ENCODE measurements at regions not wholly inside any gene's neighbourhood (a gene's known extent, or its start where the extent isn't known, plus 50 kb on each side); places are given as distances from the start of the nearest gene placed in this dataset.

GRCh38 chr5:100276071-100276470 is 259.1 kb upstream of the FAM174A start:
- no peak overlapping the region for H3K14ac ChIP-seq (ENCODE audit: low read length)
- H2BK5ac ChIP-seq (ENCODE audit: low read length) = no peak overlapping the region
- H2BK12ac ChIP-seq (ENCODE audit: low read length) = no peak overlapping the region
- no peak overlapping the region for H4K8ac ChIP-seq (ENCODE audit: low read depth, low read length)
- no peaks in the 10 kb centered on the region for H3K9me3 ChIP-seq (replicated peaks in 1 of 2; ENCODE audit: control insufficient read depth in 2 of 2, insufficient read depth in 1 of 2, low read depth in 1 of 2, low read length in 2 of 2)
- H3K9ac ChIP-seq (ENCODE audit: low read depth, low read length, poor library complexity) = no peak overlapping the region
- H3K4me2 ChIP-seq (ENCODE audit: insufficient read depth, low read length, poor library complexity, severe bottlenecking) = no peak overlapping the region
- no peaks in the 10 kb centered on the region for H3K79me1 ChIP-seq (ENCODE audit: low read depth, low read length)
- no peak overlapping the region for H3K23ac ChIP-seq (ENCODE audit: low read depth, low read length, poor library complexity)
- no peak overlapping the region for H3K4me3 ChIP-seq (ENCODE audit: low read length in 2 of 2)
- no peak overlapping the region for H4K91ac ChIP-seq (ENCODE audit: low read depth, low read length, poor library complexity)
- H3K27ac ChIP-seq (replicated peaks; ENCODE audit: low read length) = no peak overlapping the region
- H3K4me1 ChIP-seq (ENCODE audit: control insufficient read depth in 2 of 2, insufficient read depth in 1 of 2, low read depth in 1 of 2, low read length in 2 of 2) = no peaks in the 10 kb centered on the region
- H2AK5ac ChIP-seq (ENCODE audit: low read depth, low read length) = no peak overlapping the region
- H2AFZ ChIP-seq (ENCODE audit: low read length) = no peak overlapping the region
- H2BK15ac ChIP-seq (ENCODE audit: low read length) = no peak overlapping the region
- H3K36me3 ChIP-seq (replicated peaks in 1 of 2; ENCODE audit: control insufficient read depth in 2 of 2, insufficient read depth in 2 of 2, low read length in 2 of 2) = no peaks in the 10 kb centered on the region
- H3K4ac ChIP-seq (ENCODE audit: low read length) = no peak overlapping the region
- no peaks in the 10 kb centered on the region for H3K27me3 ChIP-seq (ENCODE audit: control insufficient read depth in 3 of 3, insufficient read depth in 3 of 3, low read depth in 1 of 3, low read length in 3 of 3)
- no peak for DNase-seq (ENCODE audit: low spot score)
- no peak overlapping the region for H3K18ac ChIP-seq (ENCODE audit: low read length)
- H2BK120ac ChIP-seq (ENCODE audit: low read depth, low read length) = no peak overlapping the region

GRCh38 chr5:100275631-100276030 is 259.5 kb upstream of the FAM174A start:
- Histone ChIP-seq H3K14ac (ENCODE audit: low read length) (no peak overlapping the region), H4K8ac (ENCODE audit: low read depth, low read length) (no peak overlapping the region), H3K23ac (ENCODE audit: low read depth, low read length, poor library complexity) (no peak overlapping the region), H3K4ac (ENCODE audit: low read length) (no peak overlapping the region), H2AK5ac (ENCODE audit: low read depth, low read length) (no peak overlapping the region), H2BK12ac (ENCODE audit: low read length) (no peak overlapping the region), H2BK120ac (ENCODE audit: low read depth, low read length) (no peak overlapping the region), H3K18ac (ENCODE audit: low read length) (no peak overlapping the region), H3K36me3 (replicated peaks in 1 of 2; ENCODE audit: control insufficient read depth in 2 of 2, insufficient read depth in 2 of 2, low read length in 2 of 2) (no peaks in the 10 kb centered on the region), H3K4me3 (ENCODE audit: low read length in 2 of 2) (no peak overlapping the region), H4K91ac (ENCODE audit: low read depth, low read length, poor library complexity) (no peak overlapping the region), H2AFZ (ENCODE audit: low read length) (no peak overlapping the region), H3K9me3 (replicated peaks in 1 of 2; ENCODE audit: control insufficient read depth in 2 of 2, insufficient read depth in 1 of 2, low read depth in 1 of 2, low read length in 2 of 2) (no peaks in the 10 kb centered on the region), H3K27ac (replicated peaks; ENCODE audit: low read length) (no peak overlapping the region), H3K4me2 (ENCODE audit: insufficient read depth, low read length, poor library complexity, severe bottlenecking) (no peak overlapping the region), H3K27me3 (ENCODE audit: control insufficient read depth in 3 of 3, insufficient read depth in 3 of 3, low read depth in 1 of 3, low read length in 3 of 3) (no peaks in the 10 kb centered on the region), H3K79me1 (ENCODE audit: low read depth, low read length) (no peaks in the 10 kb centered on the region), H2BK5ac (ENCODE audit: low read length) (no peak overlapping the region), H2BK15ac (ENCODE audit: low read length) (no peak overlapping the region), H3K4me1 (ENCODE audit: control insufficient read depth in 2 of 2, insufficient read depth in 1 of 2, low read depth in 1 of 2, low read length in 2 of 2) (no peaks in the 10 kb centered on the region), H3K9ac (ENCODE audit: low read depth, low read length, poor library complexity) (no peak overlapping the region)
- WGBS, 2 donors (ENCODE audit: extremely low coverage in 2 of 2, insufficient read length in 2 of 2, insufficient replicate concordance in 1 of 2) = no CpG with 5 or more reads among the region's 1 CpG
- no peak for DNase-seq (ENCODE audit: low spot score)

GRCh38 chr5:100273846-100274580 is 261.2 kb upstream of the FAM174A start:
- Histone ChIP-seq H3K18ac (ENCODE audit: low read length) (no peak overlapping the region), H2BK5ac (ENCODE audit: low read length) (no peak overlapping the region), H3K4me1 (ENCODE audit: control insufficient read depth in 2 of 2, insufficient read depth in 1 of 2, low read depth in 1 of 2, low read length in 2 of 2) (no peaks in the 10 kb centered on the region), H2BK120ac (ENCODE audit: low read depth, low read length) (no peak overlapping the region), H3K4ac (ENCODE audit: low read length) (no peak overlapping the region), H3K36me3 (replicated peaks in 1 of 2; ENCODE audit: control insufficient read depth in 2 of 2, insufficient read depth in 2 of 2, low read length in 2 of 2) (no peaks in the 10 kb centered on the region), H3K14ac (ENCODE audit: low read length) (no peak overlapping the region), H2AK5ac (ENCODE audit: low read depth, low read length) (no peak overlapping the region), H3K23ac (ENCODE audit: low read depth, low read length, poor library complexity) (no peak overlapping the region), H4K8ac (ENCODE audit: low read depth, low read length) (no peak overlapping the region), H3K9me3 (replicated peaks in 1 of 2; ENCODE audit: control insufficient read depth in 2 of 2, insufficient read depth in 1 of 2, low read depth in 1 of 2, low read length in 2 of 2) (no peaks in the 10 kb centered on the region), H3K27ac (replicated peaks; ENCODE audit: low read length) (no peak overlapping the region), H3K4me3 (ENCODE audit: low read length in 2 of 2) (no peak overlapping the region), H3K79me1 (ENCODE audit: low read depth, low read length) (no peaks in the 10 kb centered on the region), H4K91ac (ENCODE audit: low read depth, low read length, poor library complexity) (no peak overlapping the region), H2BK12ac (ENCODE audit: low read length) (no peak overlapping the region), H3K4me2 (ENCODE audit: insufficient read depth, low read length, poor library complexity, severe bottlenecking) (no peak overlapping the region), H2AFZ (ENCODE audit: low read length) (no peak overlapping the region), H2BK15ac (ENCODE audit: low read length) (no peak overlapping the region), H3K9ac (ENCODE audit: low read depth, low read length, poor library complexity) (no peak overlapping the region), H3K27me3 (ENCODE audit: control insufficient read depth in 3 of 3, insufficient read depth in 3 of 3, low read depth in 1 of 3, low read length in 3 of 3) (no peaks in the 10 kb centered on the region)
- no CpG with 5 or more reads among the region's 2 CpGs for WGBS, 2 donors (ENCODE audit: extremely low coverage in 2 of 2, insufficient read length in 2 of 2, insufficient replicate concordance in 1 of 2)
- DNase-seq (ENCODE audit: low spot score) = no peak

GRCh38 chr5:100270023-100270771 is 265.0 kb upstream of the FAM174A start:
- H2BK12ac ChIP-seq (ENCODE audit: low read length) = no peak overlapping the region
- H3K4me2 ChIP-seq (ENCODE audit: insufficient read depth, low read length, poor library complexity, severe bottlenecking) = no peak overlapping the region
- H2BK120ac ChIP-seq (ENCODE audit: low read depth, low read length) = no peak overlapping the region
- no peak overlapping the region for H4K8ac ChIP-seq (ENCODE audit: low read depth, low read length)
- no peak for DNase-seq (ENCODE audit: low spot score)
- H3K79me1 ChIP-seq (ENCODE audit: low read depth, low read length) = no peaks in the 10 kb centered on the region
- no peaks in the 10 kb centered on the region for H3K4me1 ChIP-seq (ENCODE audit: control insufficient read depth in 2 of 2, insufficient read depth in 1 of 2, low read depth in 1 of 2, low read length in 2 of 2)
- H3K9ac ChIP-seq (ENCODE audit: low read depth, low read length, poor library complexity) = no peak overlapping the region
- H3K14ac ChIP-seq (ENCODE audit: low read length) = no peak overlapping the region
- H2AK5ac ChIP-seq (ENCODE audit: low read depth, low read length) = no peak overlapping the region
- no peak overlapping the region for H4K91ac ChIP-seq (ENCODE audit: low read depth, low read length, poor library complexity)
- no peak overlapping the region for H3K4ac ChIP-seq (ENCODE audit: low read length)
- peak overlapping the region; percentile 27 for H2AFZ ChIP-seq (ENCODE audit: low read length)
- no peak overlapping the region for H3K4me3 ChIP-seq (ENCODE audit: low read length in 2 of 2)
- no peaks in the 10 kb centered on the region for H3K36me3 ChIP-seq (replicated peaks in 1 of 2; ENCODE audit: control insufficient read depth in 2 of 2, insufficient read depth in 2 of 2, low read length in 2 of 2)
- WGBS, 2 donors (ENCODE audit: extremely low coverage in 2 of 2, insufficient read length in 2 of 2, insufficient replicate concordance in 1 of 2) = no CpG with 5 or more reads among the region's 7 CpGs
- no peak overlapping the region for H2BK5ac ChIP-seq (ENCODE audit: low read length)
- H3K18ac ChIP-seq (ENCODE audit: low read length) = no peak overlapping the region
- H2BK15ac ChIP-seq (ENCODE audit: low read length) = no peak overlapping the region
- no peaks in the 10 kb centered on the region for H3K27me3 ChIP-seq (ENCODE audit: control insufficient read depth in 3 of 3, insufficient read depth in 3 of 3, low read depth in 1 of 3, low read length in 3 of 3)
- H3K9me3 ChIP-seq (replicated peaks in 1 of 2; ENCODE audit: control insufficient read depth in 2 of 2, insufficient read depth in 1 of 2, low read depth in 1 of 2, low read length in 2 of 2) = no peaks in the 10 kb centered on the region
- H3K23ac ChIP-seq (ENCODE audit: low read depth, low read length, poor library complexity) = no peak overlapping the region
- H3K27ac ChIP-seq (replicated peaks; ENCODE audit: low read length) = no peak overlapping the region
